ENCODE measurements at regions not wholly inside any gene's neighbourhood (a gene's known extent, or its start where the extent isn't known, plus 50 kb on each side); places are given as distances from the start of the nearest gene placed in this dataset.
A peak's percentile ranks its signal among the peaks of the same experiment; 100 is the strongest.
"Not testable (repeated sequence)": the region's sequence is repeated elsewhere in the genome, so short reads cannot be mapped to it uniquely, and the experiment has no call there.

- FAIRE-seq: no peak
- DNase-seq (ENCODE audit: insufficient read length, low spot score): no peak
Measured at GRCh38 chr12:46554460-46554859, 181.9 kb upstream of the SLC38A2 start.

- no peak for DNase-seq (ENCODE audit: insufficient read length, low spot score)
- FAIRE-seq: no peak
Measured at GRCh38 chr12:46553911-46554310, 181.3 kb upstream of the SLC38A2 start.

- DNase-seq (ENCODE audit: insufficient read length, low spot score) (no peak), FAIRE-seq (no peak)
Measured at GRCh38 chr12:46553266-46553665, 180.7 kb upstream of the SLC38A2 start.

GRCh38 chr12:46550266-46550879, 177.8 kb upstream of the SLC38A2 start:
- no peak for DNase-seq (ENCODE audit: insufficient read length, low spot score)
- FAIRE-seq: no peak

- DNase-seq (ENCODE audit: insufficient read length, low spot score) (no peak), FAIRE-seq (no peak)
Measured at GRCh38 chr12:46549527-46550265, 177.1 kb upstream of the SLC38A2 start.

- FAIRE-seq: no peak
Measured at GRCh38 chr12:46548605-46549071, 176.1 kb upstream of the SLC38A2 start.

GRCh38 chr12:46547421-46548354, 175.1 kb upstream of the SLC38A2 start:
- DNase-seq (ENCODE audit: insufficient read length, low spot score): no peak
- FAIRE-seq: no peak

More at GRCh38 chr12:46548605-46549071, 176.1 kb upstream of the SLC38A2 start:
- no peak for DNase-seq (ENCODE audit: insufficient read length, low spot score)

- FAIRE-seq (no peak), DNase-seq (ENCODE audit: insufficient read length, low spot score) (peak; percentile 20)
Measured at GRCh38 chr12:46546634-46547273, 174.2 kb upstream of the SLC38A2 start.

- FAIRE-seq; DNase-seq (ENCODE audit: insufficient read length, low spot score): not testable (repeated sequence)
Measured at GRCh38 chr12:46543378-46543795, 170.8 kb upstream of the SLC38A2 start.

GRCh38 chr12:46538976-46539375, 166.4 kb upstream of the SLC38A2 start:
- no peak for DNase-seq (ENCODE audit: insufficient read length, low spot score)
- FAIRE-seq: no peak

- FAIRE-seq (no peak), DNase-seq (ENCODE audit: insufficient read length, low spot score) (no peak)
Measured at GRCh38 chr12:46537387-46537955, 164.9 kb upstream of the SLC38A2 start.

GRCh38 chr12:46536316-46536715, 163.7 kb upstream of the SLC38A2 start:
- not testable (repeated sequence) for DNase-seq (ENCODE audit: insufficient read length, low spot score); FAIRE-seq

GRCh38 chr12:46535907-46536306, 163.3 kb upstream of the SLC38A2 start:
- FAIRE-seq (no peak), DNase-seq (ENCODE audit: insufficient read length, low spot score) (no peak)

GRCh38 chr12:46535376-46535775, 162.8 kb upstream of the SLC38A2 start:
- DNase-seq (ENCODE audit: insufficient read length, low spot score) (no peak), FAIRE-seq (no peak)

GRCh38 chr12:46534327-46534840, 161.8 kb upstream of the SLC38A2 start:
- no peak for DNase-seq (ENCODE audit: insufficient read length, low spot score)
- FAIRE-seq: no peak

- FAIRE-seq (peak; percentile 49), DNase-seq (ENCODE audit: insufficient read length, low spot score) (no peak)
Measured at GRCh38 chr12:46533723-46534122, 161.2 kb upstream of the SLC38A2 start.

GRCh38 chr12:46531804-46532203, 159.2 kb upstream of the SLC38A2 start:
- FAIRE-seq: no peak

GRCh38 chr12:46531059-46531785, 158.6 kb upstream of the SLC38A2 start:
- FAIRE-seq: no peak
- DNase-seq (ENCODE audit: insufficient read length, low spot score): no peak

More at GRCh38 chr12:46531804-46532203, 159.2 kb upstream of the SLC38A2 start:
- no peak for DNase-seq (ENCODE audit: insufficient read length, low spot score)

- no peak for FAIRE-seq
- no peak for DNase-seq (ENCODE audit: insufficient read length, low spot score)
Measured at GRCh38 chr12:46530373-46531056, 157.9 kb upstream of the SLC38A2 start.
